Breast epithelium (tissue), 4 donors: ENCODE measurements at regions not wholly inside any gene's neighbourhood (a gene's known extent, or its start where the extent isn't known, plus 50 kb on each side); places are given as distances from the start of the nearest gene placed in this dataset.

ENCODE experiments used
- DNase-seq, 2 donors: peaks; one replicate each; pipeline ENCODE4 v3.0.0-alpha.2; 2019; ENCODE audit warnings: low spot score in 2 of 2
- H3K27ac ChIP-seq, 2 donors: fragments of 200-600 bp; sonication (generic) in 1 of 2; one replicate each; pipeline ENCODE4 v1.5.1; 2016 to 2019; ENCODE audit warnings: mild to moderate bottlenecking in 1 of 2
- H3K27me3 ChIP-seq, 2 donors: fragments of 200-600 bp; sonication (generic) in 1 of 2; one replicate each; pipeline versions ENCODE4 v1.5.1 to v1.6.0; 2017 to 2019; ENCODE audit warnings: control low read depth in 1 of 2, mild to moderate bottlenecking in 1 of 2
- H3K36me3 ChIP-seq: fragments of 200-600 bp; one replicate; pipeline ENCODE4 v1.5.1; 2019
- H3K4me1 ChIP-seq, 2 donors: fragments of 200-600 bp; sonication (generic); one replicate each; pipeline ENCODE4 v1.5.1; 2016 to 2019; ENCODE audit warnings: control low read depth in 1 of 2
- H3K4me3 ChIP-seq, 3 donors: fragments of 200-600 bp; sonication (generic); 1 replicate in 2 of 3; 2 replicates in 1 of 3; pipeline ENCODE4 v1.5.1; 2016 to 2019; ENCODE audit warnings: mild to moderate bottlenecking in 3 of 3, moderate library complexity in 2 of 3
- H3K9me3 ChIP-seq, 2 donors: fragments of 200-600 bp; sonication (generic) in 1 of 2; one replicate each; pipeline ENCODE4 v1.5.1; 2016 to 2019; ENCODE audit warnings: control low read depth in 1 of 2
- POLR2A ChIP-seq: fragments of 450-650 bp; IDR thresholded peaks from one replicate; pipeline ENCODE4 v1.6.1; 2016; ENCODE audit warnings: antibody characterized with exemption, mild to moderate bottlenecking, moderate library complexity
- POLR2AphosphoS5 ChIP-seq, 3 donors: sonication (generic); formaldehyde crosslinking; IDR thresholded peaks; one replicate each; pipeline ENCODE4 v1.6.1; 2017; ENCODE audit warnings: antibody characterized with exemption in 3 of 3
- intact Hi-C: fragments of 100-400 bp; cut with DNase I; formaldehyde crosslinking; loops from one replicate; pipeline ENCODE4 v1.15.1; 2023; ENCODE audit warnings: low total_unique reads
- TF ChIP-seq, protein P1 (sequence below), 3 donors: fragments of 450-650 bp; IDR thresholded peaks; one replicate each; pipeline ENCODE4 v1.5.1; 2016 to 2017; ENCODE audit warnings: antibody characterized with exemption in 3 of 3, mild to moderate bottlenecking in 3 of 3, moderate library complexity in 3 of 3

DNA sequence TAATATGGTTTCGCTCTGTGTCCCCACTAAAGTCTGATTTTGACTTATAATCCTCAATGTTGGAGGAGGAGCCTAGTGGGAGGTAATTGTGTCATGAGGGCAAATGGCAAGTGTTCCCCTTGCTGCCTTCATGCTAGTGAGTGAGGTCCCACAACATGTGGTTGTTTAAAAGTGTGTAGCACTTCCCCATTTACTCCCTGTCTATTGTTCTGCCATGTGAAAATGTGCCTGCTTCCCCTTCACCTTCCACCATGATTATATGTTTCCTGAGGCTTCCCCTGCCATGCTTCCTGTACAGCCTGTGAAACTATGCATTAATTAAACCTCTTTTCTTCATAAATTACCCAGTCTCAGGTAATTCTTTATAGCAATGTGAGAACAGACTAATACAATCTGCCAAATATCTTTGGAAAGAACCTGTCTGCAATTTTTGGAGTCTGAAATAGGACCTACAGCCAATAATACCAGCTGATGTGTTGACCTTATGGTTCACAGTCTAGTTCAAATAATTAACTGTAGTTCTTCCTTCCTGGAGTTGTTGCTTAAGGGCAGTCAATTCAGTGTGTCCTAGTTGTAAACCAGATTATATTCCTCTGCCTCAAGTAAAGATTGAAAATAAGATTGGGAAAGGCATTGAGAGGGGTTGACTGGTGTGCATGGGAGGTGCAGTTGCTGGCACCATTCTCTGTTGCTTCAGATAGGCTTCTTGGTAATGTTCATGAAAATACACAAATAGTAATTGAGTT lies 1442.9 kb downstream of the SLITRK1 start:
- peaks cover 4 to 12% of the 10 kb centered on the region in 2 donors for H3K9me3 ChIP-seq
- H3K36me3 ChIP-seq = no peaks in the 10 kb centered on the region
- TF ChIP-seq POLR2A = no peak
- TF ChIP-seq, protein P1, sequence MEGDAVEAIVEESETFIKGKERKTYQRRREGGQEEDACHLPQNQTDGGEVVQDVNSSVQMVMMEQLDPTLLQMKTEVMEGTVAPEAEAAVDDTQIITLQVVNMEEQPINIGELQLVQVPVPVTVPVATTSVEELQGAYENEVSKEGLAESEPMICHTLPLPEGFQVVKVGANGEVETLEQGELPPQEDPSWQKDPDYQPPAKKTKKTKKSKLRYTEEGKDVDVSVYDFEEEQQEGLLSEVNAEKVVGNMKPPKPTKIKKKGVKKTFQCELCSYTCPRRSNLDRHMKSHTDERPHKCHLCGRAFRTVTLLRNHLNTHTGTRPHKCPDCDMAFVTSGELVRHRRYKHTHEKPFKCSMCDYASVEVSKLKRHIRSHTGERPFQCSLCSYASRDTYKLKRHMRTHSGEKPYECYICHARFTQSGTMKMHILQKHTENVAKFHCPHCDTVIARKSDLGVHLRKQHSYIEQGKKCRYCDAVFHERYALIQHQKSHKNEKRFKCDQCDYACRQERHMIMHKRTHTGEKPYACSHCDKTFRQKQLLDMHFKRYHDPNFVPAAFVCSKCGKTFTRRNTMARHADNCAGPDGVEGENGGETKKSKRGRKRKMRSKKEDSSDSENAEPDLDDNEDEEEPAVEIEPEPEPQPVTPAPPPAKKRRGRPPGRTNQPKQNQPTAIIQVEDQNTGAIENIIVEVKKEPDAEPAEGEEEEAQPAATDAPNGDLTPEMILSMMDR (IDR thresholded peaks at IDR 0.05) = no peak
- no peak for TF ChIP-seq POLR2AphosphoS5 (IDR thresholded peaks at IDR 0.05)
- H3K27ac ChIP-seq = no peak overlapping the region
- no peaks in the 10 kb centered on the region for H3K4me1 ChIP-seq
- intact Hi-C loops = no loop called here
- no peaks in the 10 kb centered on the region for H3K27me3 ChIP-seq
- DNase-seq = no peak
- H3K4me3 ChIP-seq = no peak overlapping the region

DNA sequence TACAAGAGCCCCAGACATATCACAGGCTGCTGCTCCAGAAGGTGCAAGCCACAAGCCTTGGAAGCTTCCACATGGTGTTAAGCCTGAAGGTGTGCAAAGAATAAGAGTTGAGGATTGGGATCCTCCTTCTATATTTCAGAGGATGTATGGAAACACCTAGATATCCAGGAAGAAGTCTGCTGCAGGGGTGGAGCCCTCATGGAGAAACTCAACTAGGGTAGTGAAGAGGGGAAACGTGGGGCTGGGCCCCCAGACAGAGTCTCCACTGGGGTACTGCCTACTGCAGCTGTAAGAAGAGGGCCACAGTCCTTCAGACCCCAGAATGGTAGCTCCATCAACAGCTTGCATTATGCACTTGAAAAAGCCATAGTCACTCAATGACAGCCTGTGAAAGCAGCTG lies 1444.0 kb downstream of the SLITRK1 start:
- H3K9me3 ChIP-seq = peaks cover 4 to 12% of the 10 kb centered on the region in 2 donors
- H3K27me3 ChIP-seq = no peaks in the 10 kb centered on the region
- H3K4me3 ChIP-seq = no peak overlapping the region
- H3K4me1 ChIP-seq = no peaks in the 10 kb centered on the region
- DNase-seq = no peak
- intact Hi-C loops = no loop called here
- H3K27ac ChIP-seq = no peak overlapping the region
- no peaks in the 10 kb centered on the region for H3K36me3 ChIP-seq
- no peak for TF ChIP-seq POLR2AphosphoS5 (IDR thresholded peaks at IDR 0.05)
- TF ChIP-seq, protein P1 (IDR thresholded peaks at IDR 0.05) = no peak
- TF ChIP-seq POLR2A = no peak

DNA sequence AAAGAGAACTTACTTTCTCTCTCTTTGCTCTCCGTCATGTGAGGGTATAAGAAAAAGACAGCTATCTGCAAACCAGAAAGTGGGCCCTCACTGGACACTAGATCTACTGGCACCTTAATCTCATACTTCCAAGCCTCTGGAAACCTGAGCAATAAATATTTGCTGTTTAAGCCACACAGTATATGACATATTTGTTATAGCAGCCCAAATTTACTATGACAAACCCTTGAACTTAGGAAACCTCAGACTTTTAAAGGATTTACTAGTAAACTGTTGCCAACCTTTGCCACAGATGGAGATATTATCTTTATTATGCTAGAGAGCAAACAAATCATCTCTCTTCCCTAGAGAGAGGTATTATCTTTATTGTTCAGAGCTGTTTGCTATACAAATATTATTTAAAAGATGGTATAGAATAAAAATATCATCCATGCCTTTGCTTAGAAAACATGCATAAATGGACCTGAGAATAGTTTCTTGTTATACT lies 1446.1 kb downstream of the SLITRK1 start:
- DNase-seq = no peak
- H3K4me1 ChIP-seq = no peaks in the 10 kb centered on the region
- no peaks in the 10 kb centered on the region for H3K36me3 ChIP-seq
- H3K27ac ChIP-seq = no peak overlapping the region
- intact Hi-C loops = no loop called here
- no peaks in the 10 kb centered on the region for H3K27me3 ChIP-seq
- H3K9me3 ChIP-seq = peaks cover 4 to 12% of the 10 kb centered on the region in 2 donors
- no peak for TF ChIP-seq POLR2AphosphoS5 (IDR thresholded peaks at IDR 0.05)
- TF ChIP-seq, protein P1 (IDR thresholded peaks at IDR 0.05) = no peak
- TF ChIP-seq POLR2A = no peak
- no peak overlapping the region for H3K4me3 ChIP-seq

DNA sequence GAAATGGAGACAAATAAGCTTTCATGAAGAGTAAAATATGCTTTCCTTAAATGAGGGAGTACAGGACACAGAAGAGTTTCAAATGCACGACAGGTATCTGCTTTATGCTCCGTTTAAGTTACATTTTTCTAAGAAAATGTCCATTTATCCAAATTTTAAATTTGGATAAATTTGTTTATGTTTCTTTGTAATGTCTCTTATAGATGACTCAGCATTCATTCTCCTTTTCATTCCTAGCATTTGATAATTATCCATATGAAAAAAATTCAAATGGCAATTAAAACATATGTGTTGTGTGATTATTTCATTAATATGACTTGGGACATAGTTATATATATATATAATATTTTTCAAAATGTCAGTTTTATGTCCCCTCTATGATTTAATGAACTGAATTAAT lies 1449.3 kb downstream of the SLITRK1 start:
- TF ChIP-seq, protein P1 (IDR thresholded peaks at IDR 0.05) = no peak
- TF ChIP-seq POLR2AphosphoS5 (IDR thresholded peaks at IDR 0.05) (no peak), POLR2A (no peak)
- intact Hi-C loops = no loop called here
- no peak for DNase-seq
- Histone ChIP-seq H3K9me3 (peaks cover 0 to 4% of the 10 kb centered on the region in 2 donors), H3K27me3 (no peaks in the 10 kb centered on the region), H3K27ac (no peak overlapping the region), H3K36me3 (no peaks in the 10 kb centered on the region), H3K4me1 (no peaks in the 10 kb centered on the region), H3K4me3 (no peak overlapping the region)

DNA sequence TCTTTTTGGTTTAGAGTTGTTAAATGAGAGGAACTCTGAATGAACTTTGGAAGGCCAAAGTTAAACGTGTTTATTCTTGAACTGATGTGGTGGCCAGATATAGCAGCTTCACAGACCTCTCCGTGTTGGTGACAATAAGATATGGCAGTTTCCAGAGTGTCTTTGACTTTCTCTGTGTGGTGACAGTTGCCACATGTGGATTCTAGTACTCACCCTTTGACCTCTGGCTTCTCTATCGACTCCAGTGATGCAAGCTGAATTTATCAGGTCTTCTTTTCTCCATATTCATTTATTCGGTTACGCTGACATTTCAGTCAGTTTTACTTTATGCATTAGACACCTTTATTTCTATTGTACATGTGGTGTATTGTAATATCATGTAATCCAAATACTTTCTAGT lies 1469.5 kb downstream of the SLITRK1 start:
- Histone ChIP-seq H3K4me3 (no peak overlapping the region), H3K4me1 (no peaks in the 10 kb centered on the region), H3K27me3 (no peaks in the 10 kb centered on the region), H3K36me3 (no peaks in the 10 kb centered on the region), H3K27ac (no peak overlapping the region), H3K9me3 (no peaks in the 10 kb centered on the region)
- no peak for DNase-seq
- TF ChIP-seq POLR2AphosphoS5 (IDR thresholded peaks at IDR 0.05) (no peak), POLR2A (no peak)
- TF ChIP-seq, protein P1 (IDR thresholded peaks at IDR 0.05) = no peak
- intact Hi-C loops = no loop called here
